Fibroblast of mammary gland (primary cell): ENCODE measurements at regions not wholly inside any gene's neighbourhood (a gene's known extent, or its start where the extent isn't known, plus 50 kb on each side); places are given as distances from the start of the nearest gene placed in this dataset.

ENCODE experiments used
- DNase-seq: peaks from one replicate; pipeline ENCODE4 v3.0.0-alpha.2; 2010; ENCODE audit warnings: low read depth
- H3K4me3 ChIP-seq: 2 replicates; pipeline ENCODE4 v1.5.1; 2011; ENCODE audit warnings: low read depth, mild to moderate bottlenecking, low read length, moderate library complexity; ENCODE audit not compliant: control insufficient read depth
- TF ChIP-seq, protein P1 (sequence below): conservative IDR thresholded peaks from 2 replicates; pipeline ENCODE4 v1.5.1; 2011; ENCODE audit warnings: low read depth, low read length, inconsistent platforms; ENCODE audit not compliant: control insufficient read depth, insufficient read depth

DNA sequence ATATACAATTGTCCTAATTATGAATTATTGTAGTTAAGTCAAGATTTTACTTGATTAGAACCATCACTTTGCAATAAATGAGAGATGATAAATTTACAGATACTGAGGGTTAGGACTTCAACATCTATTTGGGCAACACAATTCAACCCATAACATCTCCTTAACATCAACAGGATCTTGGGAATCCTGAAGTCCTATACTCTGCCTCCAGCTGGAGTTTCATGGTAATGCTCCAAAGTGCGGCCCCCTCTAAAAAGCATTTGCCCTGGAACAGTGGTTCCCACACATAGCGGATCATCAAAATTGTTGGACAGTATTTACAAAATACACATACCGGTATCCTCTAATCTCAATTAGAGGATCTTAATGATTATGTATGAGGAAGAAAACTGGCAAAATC lies 618.6 kb downstream of the CENPC start:
- no peak overlapping the region for H3K4me3 ChIP-seq
- no peak for DNase-seq
- TF ChIP-seq, protein P1, sequence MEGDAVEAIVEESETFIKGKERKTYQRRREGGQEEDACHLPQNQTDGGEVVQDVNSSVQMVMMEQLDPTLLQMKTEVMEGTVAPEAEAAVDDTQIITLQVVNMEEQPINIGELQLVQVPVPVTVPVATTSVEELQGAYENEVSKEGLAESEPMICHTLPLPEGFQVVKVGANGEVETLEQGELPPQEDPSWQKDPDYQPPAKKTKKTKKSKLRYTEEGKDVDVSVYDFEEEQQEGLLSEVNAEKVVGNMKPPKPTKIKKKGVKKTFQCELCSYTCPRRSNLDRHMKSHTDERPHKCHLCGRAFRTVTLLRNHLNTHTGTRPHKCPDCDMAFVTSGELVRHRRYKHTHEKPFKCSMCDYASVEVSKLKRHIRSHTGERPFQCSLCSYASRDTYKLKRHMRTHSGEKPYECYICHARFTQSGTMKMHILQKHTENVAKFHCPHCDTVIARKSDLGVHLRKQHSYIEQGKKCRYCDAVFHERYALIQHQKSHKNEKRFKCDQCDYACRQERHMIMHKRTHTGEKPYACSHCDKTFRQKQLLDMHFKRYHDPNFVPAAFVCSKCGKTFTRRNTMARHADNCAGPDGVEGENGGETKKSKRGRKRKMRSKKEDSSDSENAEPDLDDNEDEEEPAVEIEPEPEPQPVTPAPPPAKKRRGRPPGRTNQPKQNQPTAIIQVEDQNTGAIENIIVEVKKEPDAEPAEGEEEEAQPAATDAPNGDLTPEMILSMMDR: no peak

DNA sequence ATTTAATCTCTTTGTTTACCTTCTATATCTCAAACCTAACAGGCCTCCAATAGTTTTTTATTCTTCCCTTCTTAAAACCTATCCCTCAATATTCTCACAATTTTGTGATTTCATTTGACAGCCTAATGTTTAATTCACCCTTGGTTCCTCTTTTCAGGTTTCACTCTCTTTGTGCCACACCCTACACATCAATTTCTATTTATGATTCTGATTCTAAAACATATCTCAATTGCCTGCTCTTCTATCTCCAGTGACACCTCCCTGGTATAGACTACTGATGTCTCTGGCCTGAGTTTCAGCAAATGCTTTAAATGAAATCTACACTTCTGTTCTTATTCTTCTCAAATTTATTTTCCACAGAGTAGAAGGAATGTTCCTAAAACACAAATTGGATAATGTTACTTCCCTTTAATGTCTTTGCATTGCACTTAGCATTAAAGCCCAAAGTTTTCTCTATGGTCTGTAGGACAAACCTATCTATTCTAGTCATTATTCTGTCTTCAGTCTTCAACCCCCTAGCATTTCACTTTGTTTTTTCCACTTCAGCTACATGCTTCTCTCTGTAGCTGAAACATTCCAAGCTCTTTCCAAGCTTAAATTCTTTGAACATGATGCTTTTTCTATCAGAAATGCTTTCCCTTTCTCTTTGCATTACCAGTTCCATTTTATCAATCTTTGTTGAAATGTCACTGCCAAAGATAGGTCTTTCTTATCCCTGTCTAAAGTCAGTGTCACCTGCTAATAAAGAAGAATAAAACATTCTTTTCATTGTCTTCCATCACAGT lies 622.0 kb downstream of the CENPC start:
- no peak overlapping the region for H3K4me3 ChIP-seq
- TF ChIP-seq, protein P1: no peak
- DNase-seq: no peak

DNA sequence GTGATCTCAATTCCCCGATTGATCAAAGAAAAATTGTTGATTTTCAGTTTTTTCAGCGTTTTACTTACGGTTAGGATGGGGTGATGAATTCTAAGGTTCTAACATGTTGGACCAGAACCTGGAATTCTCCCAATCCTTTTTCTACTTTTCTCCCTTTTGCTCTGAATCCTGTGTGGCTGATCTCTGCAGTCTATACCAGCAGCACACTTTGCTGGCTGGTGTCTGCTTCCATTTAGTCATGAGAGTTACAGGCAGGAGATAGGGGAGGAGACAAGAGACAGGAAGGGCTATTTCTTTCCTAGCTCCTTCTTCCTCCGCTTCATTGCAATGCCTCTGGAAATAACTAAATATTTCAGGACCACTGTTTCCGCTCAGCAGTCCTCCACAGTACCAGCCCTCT lies 623.9 kb downstream of the CENPC start:
- H3K4me3 ChIP-seq: no peak overlapping the region
- TF ChIP-seq, protein P1: no peak
- no peak for DNase-seq

DNA sequence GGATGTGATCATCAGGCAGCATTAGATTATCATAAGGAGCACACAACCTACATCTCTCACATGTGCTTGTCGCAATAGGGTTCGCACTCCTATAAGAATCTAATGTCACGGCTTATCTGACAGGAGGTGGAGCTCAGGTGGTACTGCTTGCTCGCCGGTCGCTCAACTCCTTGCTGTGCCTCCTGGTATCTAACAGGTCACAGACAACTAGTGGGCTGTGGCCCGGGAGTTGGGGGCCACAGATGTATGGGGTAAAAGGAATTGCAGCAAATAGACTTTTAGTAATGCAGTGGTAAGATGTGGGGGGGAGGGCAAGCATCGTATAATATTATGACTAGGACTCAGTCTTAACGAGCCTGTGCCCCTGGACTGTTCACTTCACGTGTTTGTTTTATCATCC lies 624.8 kb downstream of the CENPC start:
- H3K4me3 ChIP-seq: no peak overlapping the region
- TF ChIP-seq, protein P1: no peak
- no peak for DNase-seq

DNA sequence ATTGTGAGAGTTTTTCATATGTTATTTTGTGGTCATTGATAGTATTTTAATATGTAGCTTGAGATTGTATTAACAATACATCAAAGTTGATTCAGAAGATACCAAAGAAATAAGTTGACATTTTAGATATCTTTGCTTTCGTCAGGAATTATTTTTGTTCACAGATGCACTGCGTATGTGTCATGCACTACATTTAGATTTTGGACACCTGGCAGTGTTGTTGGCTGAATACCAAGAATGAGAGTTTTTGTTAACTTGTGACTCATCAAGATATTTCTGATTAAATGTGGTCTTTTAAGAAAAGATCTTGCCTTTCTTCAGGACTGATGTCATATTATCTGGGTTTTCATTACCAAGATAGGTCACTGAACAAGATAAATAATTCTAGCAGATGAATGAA lies 633.4 kb downstream of the CENPC start:
- peak; percentile 2 for DNase-seq
- no peak overlapping the region for H3K4me3 ChIP-seq
- TF ChIP-seq, protein P1: no peak

DNA sequence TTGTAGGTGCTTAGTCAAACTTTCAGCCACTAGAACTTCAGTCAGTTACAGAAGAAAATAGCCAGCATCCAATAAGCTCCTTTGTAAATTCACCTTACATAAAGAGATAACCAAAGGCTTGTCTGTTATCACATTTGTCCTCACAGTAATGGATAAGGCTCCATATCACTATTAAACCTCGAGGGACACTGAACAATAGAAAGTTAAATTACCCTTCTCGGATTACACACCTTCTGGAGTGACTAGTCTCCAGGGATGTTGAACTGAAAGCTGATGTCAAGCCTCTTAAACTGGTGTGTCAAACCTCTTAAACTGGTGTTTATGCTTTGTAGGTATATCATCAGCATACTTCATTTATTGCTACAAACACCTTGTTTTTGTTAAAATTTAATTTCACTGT lies 639.0 kb downstream of the CENPC start:
- TF ChIP-seq, protein P1: no peak
- no peak for DNase-seq
- no peak overlapping the region for H3K4me3 ChIP-seq
